Trophoblast cell (in vitro differentiated cells and primary cell): ENCODE measurements at regions not wholly inside any gene's neighbourhood (a gene's known extent, or its start where the extent isn't known, plus 50 kb on each side); places are given as distances from the start of the nearest gene placed in this dataset.

Experiments used
- DNase-seq, 2 donors: peaks; one replicate each; pipeline ENCODE4 v3.0.0-alpha.2; 2016
- H2AFZ ChIP-seq: 2 replicates; pipeline ENCODE4 v1.6.1; 2013; ENCODE audit warnings: low read length, moderate library complexity, mild to moderate bottlenecking; ENCODE audit not compliant: insufficient read depth, poor library complexity
- H2AK5ac ChIP-seq: 2 replicates; pipeline ENCODE4 v1.6.1; 2013; ENCODE audit warnings: mild to moderate bottlenecking, low read length
- H2BK120ac ChIP-seq: 2 replicates; pipeline ENCODE4 v1.6.1; 2013; ENCODE audit warnings: low read length, mild to moderate bottlenecking, moderate library complexity; ENCODE audit not compliant: insufficient read depth, poor library complexity
- H2BK12ac ChIP-seq: 2 replicates; pipeline ENCODE4 v1.6.1; 2013; ENCODE audit warnings: mild to moderate bottlenecking, low read length, moderate library complexity
- H2BK5ac ChIP-seq: 2 replicates; pipeline ENCODE4 v1.6.1; 2013; ENCODE audit warnings: low read length, low read depth, moderate library complexity, mild to moderate bottlenecking; ENCODE audit not compliant: poor library complexity
- H3K14ac ChIP-seq: 2 replicates; pipeline ENCODE4 v1.6.1; 2013; ENCODE audit warnings: mild to moderate bottlenecking, low read length
- H3K18ac ChIP-seq: 2 replicates; pipeline ENCODE4 v1.6.1; 2013; ENCODE audit warnings: mild to moderate bottlenecking, low read length
- H3K23ac ChIP-seq: 2 replicates; pipeline ENCODE4 v1.6.1; 2013; ENCODE audit warnings: low read length
- H3K27ac ChIP-seq: 2 replicates; pipeline ENCODE4 v1.5.1; 2013; ENCODE audit warnings: low read depth, mild to moderate bottlenecking, inconsistent platforms, low read length, moderate library complexity
- H3K27me3 ChIP-seq: 2 replicates; pipeline ENCODE4 v1.6.1; 2013; ENCODE audit warnings: inconsistent platforms, mild to moderate bottlenecking, low read length, moderate library complexity; ENCODE audit not compliant: insufficient read depth
- H3K36me3 ChIP-seq, 2 experiments: 1 replicate in 1 of 2; 2 replicates in 1 of 2; pipeline ENCODE4 v1.6.1; 2013; ENCODE audit warnings: low read length in 2 of 2, mild to moderate bottlenecking in 2 of 2, moderate library complexity in 1 of 2; ENCODE audit not compliant: insufficient read depth in 2 of 2, control insufficient read depth in 1 of 2
- H3K4ac ChIP-seq: 2 replicates; pipeline ENCODE4 v1.6.1; 2013; ENCODE audit warnings: low read depth, mild to moderate bottlenecking, low read length, moderate library complexity
- H3K4me1 ChIP-seq, 2 experiments: 1 replicate in 1 of 2; 2 replicates in 1 of 2; pipeline ENCODE4 v1.6.1; 2013; ENCODE audit warnings: low read length in 2 of 2, mild to moderate bottlenecking in 2 of 2, moderate library complexity in 1 of 2; ENCODE audit not compliant: insufficient read depth in 2 of 2, control insufficient read depth in 1 of 2
- H3K4me2 ChIP-seq: 2 replicates; pipeline ENCODE4 v1.6.1; 2013; ENCODE audit warnings: inconsistent platforms, mild to moderate bottlenecking, low read length, moderate library complexity
- H3K4me3 ChIP-seq: 2 replicates; pipeline ENCODE4 v1.5.1; 2013; ENCODE audit warnings: mild to moderate bottlenecking, low read depth, low read length, inconsistent platforms
- H3K79me1 ChIP-seq: one replicate; pipeline ENCODE4 v1.6.1; 2013; ENCODE audit warnings: low read length
- H3K79me2 ChIP-seq: 2 replicates; pipeline ENCODE4 v1.6.1; 2013; ENCODE audit warnings: low read length, mild to moderate bottlenecking; ENCODE audit not compliant: control insufficient read depth, insufficient read depth, poor library complexity
- H3K9ac ChIP-seq: 2 replicates; pipeline ENCODE4 v1.6.1; 2013; ENCODE audit warnings: mild to moderate bottlenecking, low read length
- H3K9me3 ChIP-seq: 2 replicates; pipeline ENCODE4 v1.6.1; 2013; ENCODE audit warnings: low read depth, mild to moderate bottlenecking, control low read depth, inconsistent platforms, low read length; ENCODE audit not compliant: insufficient read depth
- H4K12ac ChIP-seq: 2 replicates; pipeline ENCODE4 v1.6.1; 2013; ENCODE audit warnings: low read depth, mild to moderate bottlenecking, low read length, moderate library complexity
- H4K8ac ChIP-seq: 2 replicates; pipeline ENCODE4 v1.6.1; 2013; ENCODE audit warnings: low read depth, mild to moderate bottlenecking, low read length, moderate library complexity
- H4K91ac ChIP-seq: one replicate; pipeline ENCODE4 v1.6.1; 2013; ENCODE audit warnings: low read depth, mild to moderate bottlenecking, low read length, moderate library complexity
- WGBS: extraction: QIAGEN DNeasy Blood & Tissue Kit; methylation state at CpG from one replicate; pipeline ENCODE4 v1.1.7; 2013; ENCODE audit warnings: missing lambda C conversion rate; ENCODE audit not compliant: insufficient read length, insufficient coverage; ENCODE audit errors: extremely low coverage; 5-methylcytosine and 5-hydroxymethylcytosine counted together

DNA sequence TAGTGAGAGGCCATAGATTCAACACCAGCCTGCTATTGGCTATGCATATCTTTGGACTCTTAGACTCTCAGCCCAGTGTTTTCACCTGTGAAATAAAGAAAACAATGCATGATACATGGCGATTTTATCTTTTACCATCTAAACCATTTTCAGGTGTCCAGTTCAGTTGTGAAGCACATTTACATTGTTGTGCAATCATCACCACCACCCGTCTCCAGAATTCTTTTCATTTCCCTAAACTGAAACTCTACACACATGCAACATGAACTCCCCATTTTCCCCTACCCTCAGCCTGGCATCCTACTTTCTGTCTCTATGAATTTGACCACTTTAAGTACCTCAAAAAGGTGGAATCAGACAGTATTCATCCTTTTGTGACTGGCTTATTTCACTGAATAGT is 420.6 kb downstream of the MED10 start:
- H2AK5ac ChIP-seq, result no peak overlapping the region
- H3K79me1 ChIP-seq, result no peaks in the 10 kb centered on the region
- H3K4me1 ChIP-seq, result no peaks in the 10 kb centered on the region
- H2AFZ ChIP-seq, result no peak overlapping the region
- no peak overlapping the region for H3K23ac ChIP-seq
- DNase-seq, result no peak
- H2BK12ac ChIP-seq, result no peak overlapping the region
- no peaks in the 10 kb centered on the region for H3K79me2 ChIP-seq
- no peak overlapping the region for H3K14ac ChIP-seq
- no peaks in the 10 kb centered on the region for H3K36me3 ChIP-seq
- peaks cover 4% of the 10 kb centered on the region for H3K9me3 ChIP-seq
- H3K4ac ChIP-seq, result no peak overlapping the region
- no CpG with 5 or more reads among the region's 2 CpGs for WGBS
- no peak overlapping the region for H4K8ac ChIP-seq
- no peak overlapping the region for H3K27ac ChIP-seq
- H3K4me2 ChIP-seq, result no peak overlapping the region
- no peak overlapping the region for H3K18ac ChIP-seq
- H3K4me3 ChIP-seq, result no peak overlapping the region
- H2BK5ac ChIP-seq, result no peak overlapping the region
- no peaks in the 10 kb centered on the region for H3K27me3 ChIP-seq
- H4K12ac ChIP-seq, result no peak overlapping the region
- H3K9ac ChIP-seq, result no peak overlapping the region
- no peak overlapping the region for H4K91ac ChIP-seq
- no peak overlapping the region for H2BK120ac ChIP-seq

DNA sequence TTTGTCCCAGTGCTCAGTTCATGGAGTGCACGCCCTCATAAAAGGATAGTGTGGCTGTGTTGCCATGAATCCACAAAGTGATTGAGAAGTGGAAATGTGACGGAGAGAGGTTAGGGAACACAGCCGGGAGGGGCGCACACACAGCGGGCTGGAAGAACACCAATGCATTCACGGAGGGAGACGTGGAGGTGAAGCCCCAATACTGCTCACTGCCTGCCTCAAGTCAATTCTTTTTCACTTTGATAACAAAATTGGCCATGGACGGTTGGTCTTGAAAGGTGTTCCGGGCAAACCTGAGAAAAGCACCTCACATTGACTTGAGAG is 424.1 kb downstream of the MED10 start:
- H3K9me3 ChIP-seq, result peaks cover 3% of the 10 kb centered on the region
- no peak overlapping the region for H3K18ac ChIP-seq
- H4K12ac ChIP-seq, result no peak overlapping the region
- H2BK120ac ChIP-seq, result no peak overlapping the region
- H3K9ac ChIP-seq, result no peak overlapping the region
- H2BK5ac ChIP-seq, result no peak overlapping the region
- H3K27me3 ChIP-seq, result no peaks in the 10 kb centered on the region
- no peak overlapping the region for H2AK5ac ChIP-seq
- H3K27ac ChIP-seq, result no peak overlapping the region
- WGBS, result no CpG with 5 or more reads among the region's 9 CpGs
- no peak overlapping the region for H2BK12ac ChIP-seq
- H4K91ac ChIP-seq, result no peak overlapping the region
- H3K79me2 ChIP-seq, result no peaks in the 10 kb centered on the region
- DNase-seq, result no peak
- H3K4me3 ChIP-seq, result no peak overlapping the region
- H3K36me3 ChIP-seq, result no peaks in the 10 kb centered on the region
- no peaks in the 10 kb centered on the region for H3K79me1 ChIP-seq
- H3K4me2 ChIP-seq, result no peak overlapping the region
- H3K4me1 ChIP-seq, result no peaks in the 10 kb centered on the region
- no peak overlapping the region for H3K4ac ChIP-seq
- no peak overlapping the region for H3K23ac ChIP-seq
- H4K8ac ChIP-seq, result no peak overlapping the region
- H3K14ac ChIP-seq, result no peak overlapping the region
- H2AFZ ChIP-seq, result no peak overlapping the region

DNA sequence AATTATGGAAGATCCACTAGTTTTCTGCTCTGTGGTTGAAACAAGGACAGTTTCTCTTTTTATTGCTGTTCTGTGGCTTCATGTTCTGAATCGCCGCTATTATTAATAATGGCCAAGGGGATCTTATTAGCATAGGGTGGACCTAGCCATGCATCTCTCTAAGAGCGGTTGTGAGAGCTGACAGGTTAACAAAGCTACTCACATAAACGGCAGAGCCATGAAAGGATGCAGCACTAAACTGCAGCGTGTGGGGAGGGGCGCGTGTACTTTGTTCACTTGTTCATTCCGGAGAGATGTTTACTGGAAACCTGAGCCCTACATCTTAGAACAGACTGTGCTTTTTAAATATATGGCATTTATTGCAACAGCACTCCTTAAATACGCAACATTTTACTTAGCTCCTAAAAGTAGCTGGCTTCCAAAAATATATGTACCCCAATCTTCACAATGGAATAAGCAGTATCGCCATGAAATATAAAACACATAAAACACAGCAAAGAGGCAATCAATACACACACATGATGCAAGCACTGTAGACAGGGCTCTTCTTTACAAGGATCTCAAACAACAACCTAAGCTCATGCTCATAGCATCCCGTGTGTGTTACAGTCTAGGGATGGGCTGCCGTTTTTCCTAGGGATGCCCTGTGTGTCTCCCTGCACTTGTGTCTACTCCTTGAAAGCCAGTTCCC is 424.6 kb downstream of the MED10 start:
- Histone ChIP-seq H4K12ac (no peak overlapping the region), H3K18ac (no peak overlapping the region), H4K8ac (no peak overlapping the region), H3K36me3 (no peaks in the 10 kb centered on the region), H3K27ac (no peak overlapping the region), H4K91ac (no peak overlapping the region), H3K79me2 (no peaks in the 10 kb centered on the region), H3K14ac (no peak overlapping the region), H3K9ac (no peak overlapping the region), H3K9me3 (peaks cover 3% of the 10 kb centered on the region), H2AK5ac (no peak overlapping the region), H3K4ac (no peak overlapping the region), H3K23ac (no peak overlapping the region), H3K4me3 (no peak overlapping the region), H2BK12ac (no peak overlapping the region), H3K4me1 (no peaks in the 10 kb centered on the region), H2AFZ (no peak overlapping the region), H2BK120ac (no peak overlapping the region), H3K4me2 (no peak overlapping the region), H3K79me1 (no peaks in the 10 kb centered on the region), H3K27me3 (no peaks in the 10 kb centered on the region), H2BK5ac (no peak overlapping the region)
- no peak for DNase-seq
- WGBS, result no CpG with 5 or more reads among the region's 12 CpGs

DNA sequence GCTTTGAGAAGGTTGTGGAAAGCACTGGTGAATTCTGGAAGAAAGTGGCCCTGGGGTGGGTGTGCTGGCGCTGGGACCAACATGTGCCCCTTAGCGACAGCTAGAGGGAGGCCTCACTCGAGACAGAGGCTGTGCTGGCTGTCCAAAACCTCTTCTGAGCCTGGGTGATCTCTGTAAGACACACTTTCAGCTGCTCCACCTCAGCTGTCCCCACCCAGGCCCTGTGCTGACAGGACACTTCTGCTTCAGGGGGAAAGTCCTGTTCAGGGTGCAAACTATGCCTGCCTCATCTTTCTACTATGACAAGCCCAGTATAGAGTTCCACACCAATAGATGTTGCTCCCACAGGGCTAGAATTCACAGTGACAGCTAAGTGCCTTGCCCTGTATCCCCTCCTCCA is 426.4 kb downstream of the MED10 start:
- Histone ChIP-seq H2BK5ac (no peak overlapping the region), H3K4me2 (no peak overlapping the region), H3K27ac (no peak overlapping the region), H3K9ac (no peak overlapping the region), H4K91ac (no peak overlapping the region), H3K27me3 (no peaks in the 10 kb centered on the region), H3K79me1 (no peaks in the 10 kb centered on the region), H2AK5ac (no peak overlapping the region), H3K14ac (no peak overlapping the region), H3K36me3 (no peaks in the 10 kb centered on the region), H3K9me3 (peaks cover 3% of the 10 kb centered on the region), H3K4me1 (no peaks in the 10 kb centered on the region), H4K12ac (no peak overlapping the region), H4K8ac (no peak overlapping the region), H2BK12ac (no peak overlapping the region), H2AFZ (no peak overlapping the region), H3K4me3 (no peak overlapping the region), H3K79me2 (no peaks in the 10 kb centered on the region), H3K18ac (no peak overlapping the region), H3K4ac (no peak overlapping the region), H3K23ac (no peak overlapping the region), H2BK120ac (no peak overlapping the region)
- DNase-seq, result no peak
- no CpG with 5 or more reads among the region's 3 CpGs for WGBS
